D341Med (cell line): ENCODE measurements at regions not wholly inside any gene's neighbourhood (a gene's known extent, or its start where the extent isn't known, plus 50 kb on each side); places are given as distances from the start of the nearest gene placed in this dataset.
A peak's percentile ranks its signal among the peaks of the same experiment; 100 is the strongest.
"Not testable (repeated sequence)": the region's sequence is repeated elsewhere in the genome, so short reads cannot be mapped to it uniquely, and the experiment has no call there.

Experiments used
- DNase-seq: peaks from one replicate; pipeline ENCODE4 v3.0.0; 2012; ENCODE audit warnings: low spot score

DNA sequence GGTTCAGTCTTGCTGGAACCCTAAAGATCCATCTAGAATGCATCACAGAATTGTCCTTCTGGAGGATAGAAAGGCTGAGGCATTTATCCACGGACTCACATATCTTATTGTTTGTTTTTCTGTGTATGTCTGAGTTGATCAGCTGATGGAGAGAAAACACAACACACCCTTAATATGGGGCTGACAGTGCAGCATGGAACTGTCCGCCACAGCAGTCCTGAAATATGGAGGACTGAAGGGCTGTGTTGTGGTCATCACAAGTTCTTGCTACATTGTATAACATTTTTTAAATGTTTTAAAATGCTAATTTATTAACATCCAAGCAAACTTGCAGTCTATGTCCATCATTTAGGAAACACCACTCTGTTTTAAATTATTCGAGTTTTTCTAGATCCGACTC lies 448.9 kb upstream of the ERCC4 start:
- DNase-seq, result no peak

- DNase-seq, result peak; percentile 55
Observed at GRCh38 chr16:13478991-13479390, 441.0 kb upstream of the ERCC4 start.

- no peak for DNase-seq
Observed at GRCh38 chr16:13479549-13479948, 440.4 kb upstream of the ERCC4 start.

DNA sequence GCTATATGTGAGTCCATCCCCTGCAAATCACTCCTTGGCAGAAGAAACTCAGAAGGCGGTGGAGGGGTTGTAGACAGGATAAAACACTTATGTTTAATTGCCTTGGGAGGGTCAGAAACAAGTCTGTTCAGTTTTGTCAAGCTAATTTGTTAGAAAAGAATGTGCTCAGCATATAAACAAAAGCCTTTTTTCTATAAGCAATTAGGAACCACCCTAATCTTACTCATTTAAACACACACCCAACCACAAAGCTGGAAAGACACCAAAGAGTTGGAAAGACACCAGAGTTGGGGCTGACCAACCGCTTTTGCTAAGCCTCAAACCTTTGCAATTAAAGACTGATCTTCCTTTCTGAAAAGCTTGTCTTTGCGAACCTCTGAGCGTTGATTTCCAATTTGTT lies 439.2 kb upstream of the ERCC4 start:
- DNase-seq, result no peak

GRCh38 chr16:13483121-13483520 lies 436.8 kb upstream of the ERCC4 start:
- no peak for DNase-seq

- DNase-seq, result not testable (repeated sequence)
Observed at GRCh38 chr16:13489416-13489815, 430.5 kb upstream of the ERCC4 start.

DNA sequence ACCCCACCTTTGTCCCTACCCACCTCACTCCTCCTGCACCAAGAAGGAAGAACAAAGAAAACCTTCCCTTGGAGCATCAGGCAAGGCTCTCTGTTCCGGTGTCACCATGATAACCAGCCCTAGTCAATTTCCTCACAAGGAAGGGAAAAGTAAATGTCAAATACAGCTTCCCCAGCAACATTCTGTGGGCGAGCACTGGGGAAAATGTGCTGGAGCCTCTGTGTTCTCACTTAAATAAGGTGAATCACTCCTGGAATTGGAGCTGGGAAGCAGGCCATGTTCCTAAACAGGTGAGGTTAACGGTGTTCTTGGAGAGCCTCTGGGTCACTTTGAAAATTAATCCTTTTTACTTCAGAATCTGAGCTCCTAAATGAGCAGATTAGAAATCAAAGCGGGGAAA lies 427.9 kb upstream of the ERCC4 start:
- no peak for DNase-seq

DNA sequence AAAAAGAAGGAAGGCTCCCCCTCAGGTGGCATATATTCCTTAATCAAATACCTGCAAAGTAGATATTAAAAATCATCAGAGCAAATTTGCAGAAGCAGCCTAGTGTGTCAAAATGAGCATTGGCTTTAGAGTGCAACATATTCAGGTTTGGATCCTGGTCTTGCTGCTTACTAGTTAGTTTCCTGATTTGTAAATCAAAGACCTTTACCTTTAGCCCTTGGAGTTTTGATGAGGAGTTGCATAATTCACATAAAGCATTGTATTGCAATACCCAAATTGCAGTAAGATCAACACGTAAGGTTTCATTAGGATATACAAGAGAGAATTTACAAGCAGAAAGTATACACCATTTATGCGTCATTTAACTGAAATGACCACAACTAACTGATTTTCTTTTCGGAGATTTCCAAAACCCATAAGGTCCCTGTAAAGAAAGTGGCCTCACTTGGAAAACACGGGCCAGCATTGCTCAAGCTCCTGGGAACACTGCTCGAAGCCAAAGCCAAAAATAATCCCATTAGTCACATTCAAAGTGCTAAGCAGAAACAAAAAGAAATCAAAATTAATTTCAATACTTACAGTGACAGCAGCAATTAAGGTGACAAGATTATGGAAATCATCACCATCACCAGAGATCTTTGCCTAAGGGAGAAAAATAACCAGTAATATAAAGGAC lies 415.9 kb upstream of the ERCC4 start:
- no peak for DNase-seq

DNA sequence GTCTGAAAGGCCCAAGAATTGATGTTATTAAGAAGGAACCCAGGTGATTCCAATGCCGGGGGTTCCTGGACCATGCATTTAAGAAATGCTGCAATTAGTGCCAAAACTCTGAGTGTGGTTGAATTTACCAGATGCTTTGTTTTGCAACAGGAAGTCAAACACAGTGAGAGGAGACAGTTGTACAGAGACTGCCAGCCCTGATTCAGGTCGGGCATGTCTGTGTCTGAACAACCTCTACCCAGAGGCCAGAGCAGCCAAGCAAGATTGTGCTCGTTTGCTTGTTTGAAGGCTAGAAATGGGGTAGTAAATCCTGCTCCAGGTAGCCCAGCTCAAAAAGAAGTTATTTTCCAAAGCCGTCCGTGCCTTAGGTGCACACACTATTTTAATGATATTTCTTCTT lies 412.4 kb upstream of the ERCC4 start:
- DNase-seq, result no peak

DNA sequence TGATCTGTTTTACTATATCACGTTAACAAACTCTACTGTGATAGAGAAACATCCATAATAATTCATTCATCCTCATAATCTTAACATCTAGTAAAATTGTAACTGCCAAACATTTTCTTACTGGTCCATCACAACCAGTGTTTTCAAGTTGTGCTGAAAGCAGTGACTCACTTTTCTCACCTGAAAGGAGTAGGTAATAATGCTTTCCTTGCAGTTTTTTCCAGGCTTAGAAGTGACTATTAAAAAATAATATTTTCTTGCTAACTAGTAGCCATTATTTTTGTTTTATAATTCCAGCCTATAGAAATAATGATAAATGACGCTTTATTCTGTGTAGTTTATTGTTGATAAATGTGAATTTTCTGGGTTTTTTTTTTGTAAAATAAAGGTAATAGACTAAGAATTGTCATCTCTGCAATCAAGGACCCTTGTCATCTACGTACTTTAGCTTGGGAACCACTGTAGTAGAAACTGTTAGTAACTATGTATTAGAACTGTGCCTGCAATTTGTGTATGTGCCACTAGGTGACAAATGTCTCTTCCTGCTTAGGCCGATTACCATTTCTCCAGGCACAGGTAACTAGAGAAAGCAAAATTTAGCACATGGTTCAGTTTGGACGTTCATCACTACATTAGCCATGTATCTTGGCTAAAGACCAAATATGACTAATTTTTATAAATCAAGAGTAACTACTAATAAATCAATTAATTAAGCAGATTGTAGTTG lies 409.4 kb upstream of the ERCC4 start:
- no peak for DNase-seq

DNA sequence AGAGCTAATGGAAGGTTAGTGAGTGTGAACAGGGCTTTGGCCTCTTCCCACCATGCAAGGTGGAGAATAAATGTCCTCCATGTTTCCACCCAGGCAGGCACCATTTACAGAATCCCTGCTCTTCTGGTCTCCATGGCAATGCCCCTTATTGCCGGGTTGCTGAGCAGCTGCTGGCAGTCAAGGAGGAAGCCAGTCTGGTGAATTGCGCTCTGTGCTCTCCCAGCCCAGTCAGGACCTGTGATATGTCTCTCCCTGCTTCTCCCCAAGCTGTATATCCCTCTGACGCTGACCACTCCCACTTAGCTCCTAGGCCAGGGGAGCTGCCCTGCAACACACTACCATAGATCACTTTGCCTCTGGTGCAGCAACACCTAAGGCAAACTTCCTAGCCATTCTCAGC lies 402.1 kb upstream of the ERCC4 start:
- no peak for DNase-seq

DNA sequence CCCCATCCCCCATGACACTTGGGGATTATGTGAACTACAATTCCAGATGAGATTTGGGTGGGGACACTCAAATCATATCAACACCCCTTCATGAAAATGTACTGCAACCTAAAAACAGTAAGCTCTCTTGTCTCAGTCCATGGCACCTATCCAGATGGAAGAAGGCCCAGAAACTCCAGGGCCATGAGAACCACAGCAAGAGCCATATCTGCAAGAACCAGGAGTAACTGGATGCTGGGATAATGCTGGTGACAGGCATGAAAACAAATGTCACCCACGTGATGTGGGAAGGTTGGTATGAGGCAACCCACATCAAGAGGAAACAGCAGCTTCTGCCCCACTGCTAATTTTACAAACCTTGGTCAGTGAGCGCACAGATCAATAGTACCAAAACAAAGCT lies 400.1 kb upstream of the ERCC4 start:
- no peak for DNase-seq

DNA sequence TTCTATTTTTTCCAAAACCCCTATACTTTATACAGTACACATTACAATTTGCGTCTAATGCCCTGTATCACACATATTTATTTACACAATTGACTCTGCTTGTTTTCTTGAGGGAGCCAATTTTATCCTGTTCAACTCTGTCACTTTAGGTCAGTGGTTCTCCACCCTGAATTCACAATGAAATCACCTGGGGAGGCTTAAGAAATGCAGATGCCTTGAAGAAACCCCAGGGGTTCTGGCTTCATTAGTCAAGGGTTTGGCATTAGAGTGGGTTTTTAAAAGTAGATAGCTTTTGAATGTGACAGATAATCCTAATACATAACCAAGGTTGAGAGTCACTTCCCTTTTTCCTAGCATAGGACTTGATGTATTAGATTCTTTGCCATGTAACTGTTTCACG lies 398.6 kb upstream of the ERCC4 start:
- DNase-seq, result no peak

- DNase-seq, result no peak
Observed at GRCh38 chr16:13527332-13527731, 392.6 kb upstream of the ERCC4 start.

GRCh38 chr16:13528691-13529090 lies 391.3 kb upstream of the ERCC4 start:
- DNase-seq, result no peak

- DNase-seq, result no peak
Observed at GRCh38 chr16:13529193-13529982, 390.6 kb upstream of the ERCC4 start.

GRCh38 chr16:13540771-13541170 lies 379.2 kb upstream of the ERCC4 start:
- DNase-seq, result no peak

DNA sequence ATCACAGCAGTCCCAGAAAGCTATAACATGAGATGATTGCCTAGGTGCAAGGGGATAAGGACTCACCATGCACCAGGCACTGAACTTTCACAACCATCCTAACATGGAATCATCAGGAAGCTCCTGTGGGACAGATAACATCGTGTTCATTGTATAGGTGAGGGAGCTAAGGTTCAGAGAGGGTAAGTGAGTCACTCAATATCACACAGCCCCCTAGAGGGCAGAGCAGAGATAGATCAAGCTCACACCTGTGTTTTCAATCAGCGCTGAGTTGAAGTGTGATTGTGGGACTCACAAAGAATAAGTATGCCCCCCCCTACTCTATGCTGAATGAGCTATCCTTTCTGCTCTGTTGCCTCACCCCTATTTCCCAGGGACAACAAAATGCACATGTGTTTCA lies 377.7 kb upstream of the ERCC4 start:
- no peak for DNase-seq

- no peak for DNase-seq
Observed at GRCh38 chr16:13543850-13544249, 376.1 kb upstream of the ERCC4 start.

DNA sequence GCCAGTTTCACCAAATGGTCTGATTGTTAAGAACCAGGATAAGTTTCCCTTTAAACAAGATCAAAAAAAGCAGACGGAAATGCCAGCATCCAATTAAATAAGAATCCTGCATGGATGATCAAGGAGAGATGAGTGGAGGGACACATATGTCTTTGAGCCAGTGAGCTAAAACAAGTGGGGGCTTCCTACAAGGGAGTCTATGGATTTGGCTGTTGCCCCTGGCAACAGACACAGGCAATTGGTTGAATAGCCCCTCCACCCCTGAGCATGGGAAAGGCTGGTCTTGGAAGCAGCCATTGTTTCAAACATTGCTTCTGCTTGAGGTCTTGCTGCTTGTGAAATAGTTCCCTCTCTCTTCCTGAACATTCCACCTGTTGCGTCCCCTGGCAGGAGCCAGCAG lies 374.7 kb upstream of the ERCC4 start:
- no peak for DNase-seq

DNA sequence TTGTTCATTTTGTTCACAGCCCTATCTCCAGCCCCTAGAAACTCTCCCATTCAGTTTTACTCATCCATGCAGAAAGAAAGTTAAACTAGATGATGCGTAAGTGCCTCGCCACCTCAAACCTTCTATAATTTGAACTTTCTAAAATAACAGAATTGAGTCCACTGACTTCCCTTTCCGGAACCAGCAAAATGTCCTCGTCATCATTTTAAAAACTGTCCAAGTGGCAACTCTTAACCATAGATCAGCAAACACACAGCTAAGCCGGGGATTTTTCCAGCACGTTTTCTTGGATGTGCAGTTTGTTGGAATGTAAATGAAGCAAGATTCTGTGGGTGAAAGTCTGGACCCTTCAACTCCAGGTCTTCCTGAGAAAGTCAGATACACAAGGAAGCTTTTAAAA lies 369.7 kb upstream of the ERCC4 start:
- no peak for DNase-seq

DNA sequence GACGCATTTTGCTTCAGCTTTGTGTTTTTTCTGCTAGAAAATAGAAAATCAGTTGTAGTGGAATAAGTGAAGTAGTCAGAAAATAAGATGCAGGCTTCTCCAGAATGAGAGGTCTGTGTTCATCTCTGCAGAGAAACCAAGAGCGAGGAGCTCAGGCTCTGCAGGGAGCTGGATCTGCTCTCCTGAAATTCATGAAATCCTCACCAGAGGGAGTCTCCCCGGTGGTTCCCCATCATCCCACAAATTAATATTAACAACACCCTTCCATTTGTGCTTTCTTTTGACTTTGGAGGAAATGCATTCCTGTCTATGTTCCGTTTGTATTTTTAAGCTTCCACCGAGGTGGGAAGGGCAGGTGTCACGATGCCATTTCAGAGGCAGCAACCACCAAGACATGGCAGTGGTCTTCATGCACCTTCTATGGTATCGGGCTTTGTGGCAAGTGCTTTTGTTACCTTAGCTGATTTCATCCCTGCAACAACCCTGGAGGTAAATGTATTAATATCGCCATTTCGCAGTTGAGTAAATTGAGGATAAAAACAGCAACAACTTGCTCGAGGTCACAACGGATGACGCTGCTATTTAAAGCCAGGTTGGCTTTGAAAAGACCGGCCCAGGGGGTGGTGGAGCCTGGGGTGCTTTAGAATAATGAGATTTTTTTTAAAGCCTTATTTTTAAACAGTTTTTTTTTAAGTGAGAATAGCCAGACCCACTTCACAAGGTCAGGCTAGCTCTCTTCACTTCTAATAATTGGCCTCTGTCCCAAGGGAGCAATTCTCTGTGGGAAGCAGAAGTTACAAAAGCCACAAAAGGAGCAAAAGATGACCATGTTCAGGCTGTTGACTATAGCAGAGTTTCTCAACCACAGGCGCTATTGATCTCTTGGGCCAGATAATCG lies 367.6 kb upstream of the ERCC4 start:
- DNase-seq, result no peak
